Left ventricle myocardium inferior (tissue), 1 donor: ENCODE measurements at regions not wholly inside any gene's neighbourhood (a gene's known extent, or its start where the extent isn't known, plus 50 kb on each side); places are given as distances from the start of the nearest gene placed in this dataset.

Experiments
- DNase-seq: peaks from one replicate; pipeline ENCODE4 v3.0.0-alpha.2; 2020
- H3K27ac ChIP-seq: fragments of 200-600 bp; replicated peaks from 2 replicates; pipeline ENCODE4 v1.8.0; 2021
- H3K27me3 ChIP-seq: fragments of 200-600 bp; 2 replicates; pipeline ENCODE4 v1.8.0; 2021; ENCODE audit warnings: low read depth
- H3K36me3 ChIP-seq: fragments of 200-600 bp; 2 replicates; pipeline ENCODE4 v1.8.0; 2021
- H3K4me1 ChIP-seq: fragments of 200-600 bp; 2 replicates; pipeline ENCODE4 v1.8.0; 2021
- H3K4me3 ChIP-seq: fragments of 200-600 bp; 2 replicates; pipeline ENCODE4 v1.8.0; 2021; ENCODE audit warnings: mild to moderate bottlenecking, moderate library complexity
- H3K9me3 ChIP-seq: fragments of 200-600 bp; replicated peaks from 2 replicates; pipeline ENCODE4 v1.8.0; 2021
- CTCF ChIP-seq: fragments of 200-600 bp; IDR thresholded peaks from 2 replicates; pipeline ENCODE4 v1.8.0; 2021; ENCODE audit warnings: antibody characterized with exemption, mild to moderate bottlenecking, borderline replicate concordance
- intact Hi-C: fragments of 100-400 bp; cut with micrococcal nuclease; formaldehyde crosslinking; loops from one replicate; pipeline ENCODE4 v1.11.0; 2022
- donor health status: DM: no; HTN: yes; CAD: no; lungs with severe emphysema.

GRCh38 chr2:234590076-234590475, 93.2 kb upstream of the ARL4C start:
- DNase-seq: no peak
- H3K4me1 ChIP-seq: no peaks in the 10 kb centered on the region
- H3K9me3 ChIP-seq: no peaks in the 10 kb centered on the region
- no peak for TF ChIP-seq CTCF
- H3K27me3 ChIP-seq: peaks cover 27% of the 10 kb centered on the region
- H3K27ac ChIP-seq: no peak overlapping the region
- intact Hi-C loops: no loop called here
- no peaks in the 10 kb centered on the region for H3K36me3 ChIP-seq
- H3K4me3 ChIP-seq: no peak overlapping the region

GRCh38 chr2:234588054-234588430, 91.2 kb upstream of the ARL4C start:
- Histone ChIP-seq H3K9me3 (no peaks in the 10 kb centered on the region), H3K4me3 (no peak overlapping the region), H3K27ac (no peak overlapping the region), H3K4me1 (no peaks in the 10 kb centered on the region), H3K27me3 (peaks cover 45% of the 10 kb centered on the region), H3K36me3 (no peaks in the 10 kb centered on the region)
- no peak for DNase-seq
- intact Hi-C loops: no loop called here
- no peak for TF ChIP-seq CTCF

GRCh38 chr2:234587341-234588053, 90.6 kb upstream of the ARL4C start:
- Histone ChIP-seq H3K4me1 (no peaks in the 10 kb centered on the region), H3K4me3 (no peak overlapping the region), H3K27ac (no peak overlapping the region), H3K36me3 (no peaks in the 10 kb centered on the region), H3K27me3 (peaks cover 50% of the 10 kb centered on the region), H3K9me3 (no peaks in the 10 kb centered on the region)
- no peak for DNase-seq
- intact Hi-C loops: no loop called here
- no peak for TF ChIP-seq CTCF

- no peak for DNase-seq
- no peaks in the 10 kb centered on the region for H3K36me3 ChIP-seq
- H3K4me3 ChIP-seq: no peak overlapping the region
- TF ChIP-seq CTCF: no peak
- intact Hi-C loops: no loop called here
- no peak overlapping the region for H3K27ac ChIP-seq
- peaks cover 32% of the 10 kb centered on the region for H3K27me3 ChIP-seq
- no peaks in the 10 kb centered on the region for H3K9me3 ChIP-seq
- no peaks in the 10 kb centered on the region for H3K4me1 ChIP-seq
Measured at GRCh38 chr2:234583331-234583730, 86.5 kb upstream of the ARL4C start.

- peaks cover 40% of the 10 kb centered on the region for H3K27me3 ChIP-seq
- intact Hi-C loops: no loop called here
- TF ChIP-seq CTCF: no peak
Measured at GRCh38 chr2:234580686-234581085, 83.8 kb upstream of the ARL4C start.

More at GRCh38 chr2:234580686-234581085, 83.8 kb upstream of the ARL4C start:
- Histone ChIP-seq H3K4me3 (no peak overlapping the region), H3K9me3 (no peaks in the 10 kb centered on the region), H3K4me1 (no peaks in the 10 kb centered on the region), H3K36me3 (no peaks in the 10 kb centered on the region), H3K27ac (no peak overlapping the region)
- DNase-seq: no peak
